Natural killer cell (primary cell): ENCODE measurements at regions not wholly inside any gene's neighbourhood (a gene's known extent, or its start where the extent isn't known, plus 50 kb on each side); places are given as distances from the start of the nearest gene placed in this dataset.

Source experiments
- ATAC-seq, 3 donors: fragments of 150-1000 bp in 2 of 3; fragments of 200-7000 bp in 1 of 3; cut with Tn5 transposase; 1 replicate in 1 of 3; 2 replicates in 2 of 3; pipeline ENCODE4 v1.10.0; 2021; ENCODE audit warnings: mild to moderate bottlenecking in 2 of 3, moderate library complexity in 2 of 3
- DNase-seq, 2 donors: peaks; one replicate each; pipeline versions ENCODE4 v3.0.0 to v3.0.0-alpha.2; 2013 to 2021; ENCODE audit warnings: mixed read lengths in 1 of 2
- H3K27ac ChIP-seq: one replicate; pipeline ENCODE4 v1.5.1; 2013; ENCODE audit warnings: mild to moderate bottlenecking, low read length
- H3K27me3 ChIP-seq: one replicate; pipeline ENCODE4 v1.6.1; 2013; ENCODE audit warnings: low read length; ENCODE audit not compliant: control insufficient read depth, insufficient read depth
- H3K36me3 ChIP-seq: one replicate; pipeline ENCODE4 v1.6.1; 2013; ENCODE audit warnings: low read length; ENCODE audit not compliant: control insufficient read depth, insufficient read depth
- H3K4me1 ChIP-seq: one replicate; pipeline ENCODE4 v1.6.1; 2013; ENCODE audit warnings: low read length; ENCODE audit not compliant: control insufficient read depth, insufficient read depth
- H3K4me3 ChIP-seq: one replicate; pipeline ENCODE4 v1.5.1; 2013; ENCODE audit warnings: low read length
- H3K9me3 ChIP-seq: one replicate; pipeline ENCODE4 v1.6.1; 2013; ENCODE audit warnings: low read length; ENCODE audit not compliant: control insufficient read depth, insufficient read depth
- H3K27ac Mint-ChIP-seq, 2 donors: one replicate each; pipeline ENCODE4 v1.8.0; 2022; ENCODE audit warnings: mild to moderate bottlenecking in 2 of 2, mixed read lengths in 2 of 2, moderate library complexity in 1 of 2
- H3K27me3 Mint-ChIP-seq, 2 donors: one replicate each; pipeline ENCODE4 v1.8.0; 2022; ENCODE audit warnings: low read depth in 2 of 2, mixed read lengths in 2 of 2
- H3K36me3 Mint-ChIP-seq: one replicate; pipeline ENCODE4 v1.8.0; 2022; ENCODE audit warnings: mixed read lengths
- H3K4me1 Mint-ChIP-seq, 2 donors: one replicate each; pipeline ENCODE4 v1.8.0; 2022; ENCODE audit warnings: mixed read lengths in 2 of 2
- H3K4me3 Mint-ChIP-seq: one replicate; pipeline ENCODE4 v1.8.0; 2022; ENCODE audit warnings: mild to moderate bottlenecking, moderate library complexity, mixed read lengths
- H3K9me3 Mint-ChIP-seq, 2 donors: one replicate each; pipeline ENCODE4 v1.8.0; 2022; ENCODE audit warnings: mixed read lengths in 2 of 2
- CTCF ChIP-seq: fragments of 200-600 bp; IDR thresholded peaks from one replicate; pipeline ENCODE4 v1.8.0; 2022; ENCODE audit warnings: antibody characterized with exemption
- WGBS: methylation state at CpG from one replicate; pipeline ENCODE4 v1.1.7; 2013; ENCODE audit warnings: missing lambda C conversion rate; ENCODE audit not compliant: insufficient coverage; 5-methylcytosine and 5-hydroxymethylcytosine counted together
- intact Hi-C: fragments of 100-400 bp; cut with micrococcal nuclease; formaldehyde crosslinking; loops from one replicate; pipeline ENCODE4 v1.14.2; 2022

- TF ChIP-seq CTCF, result no peak
- no peaks in the 10 kb centered on the region for H3K9me3 ChIP-seq
- H3K27me3 ChIP-seq, result no peaks in the 10 kb centered on the region
- intact Hi-C loops, result no loop called here
- DNase-seq (no peak), ATAC-seq (no peak)
- no peaks in the 10 kb centered on the region for H3K36me3 ChIP-seq
- H3K4me1 ChIP-seq, result no peaks in the 10 kb centered on the region
- no peak overlapping the region for H3K27ac Mint-ChIP-seq
- WGBS, result 59% methylated on average over 9 of the region's 12 CpGs
- H3K27ac ChIP-seq, result no peak overlapping the region
- no peaks in the 10 kb centered on the region for H3K27me3 Mint-ChIP-seq
- H3K4me3 Mint-ChIP-seq, result no peak overlapping the region
- H3K4me3 ChIP-seq, result no peak overlapping the region
- H3K9me3 Mint-ChIP-seq, result peaks cover 13 to 18% of the 10 kb centered on the region in 2 donors
- H3K4me1 Mint-ChIP-seq, result no peaks in the 10 kb centered on the region
- no peaks in the 10 kb centered on the region for H3K36me3 Mint-ChIP-seq
These were observed 366.6 kb upstream of the GRIA3 start for GRCh38 chrX:122817321-122817955.

DNA sequence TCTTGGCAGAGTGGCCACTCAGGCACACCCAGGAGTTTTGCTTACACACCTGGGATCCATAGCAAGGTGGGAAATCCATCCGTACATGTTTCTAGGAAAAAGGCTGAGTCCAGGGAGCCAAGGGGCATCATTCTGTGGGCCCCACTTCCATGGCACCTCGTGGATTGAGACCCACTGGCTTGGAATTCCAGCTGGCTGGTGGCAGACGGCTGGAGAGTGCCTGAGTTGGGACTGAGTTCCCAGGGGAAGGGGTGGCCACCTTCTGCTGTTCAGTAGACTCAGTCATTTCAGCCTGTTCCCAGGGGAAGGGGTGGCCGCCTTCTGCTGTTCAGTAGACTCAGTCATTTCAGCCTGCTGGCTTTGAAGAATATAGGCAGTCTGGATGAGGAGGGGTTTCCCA lies 366.0 kb upstream of the GRIA3 start:
- no peak for TF ChIP-seq CTCF
- H3K27me3 Mint-ChIP-seq, result no peaks in the 10 kb centered on the region

GRCh38 chrX:122833230-122833629 lies 350.8 kb upstream of the GRIA3 start:
- no peaks in the 10 kb centered on the region for H3K27me3 Mint-ChIP-seq
- Histone ChIP-seq H3K4me1 (no peaks in the 10 kb centered on the region), H3K27me3 (no peaks in the 10 kb centered on the region), H3K9me3 (no peaks in the 10 kb centered on the region), H3K27ac (no peak overlapping the region), H3K36me3 (no peaks in the 10 kb centered on the region), H3K4me3 (no peak overlapping the region)
- no peak for TF ChIP-seq CTCF
- 100% methylated on average over 2 of the region's 6 CpGs for WGBS
- no peak overlapping the region for H3K27ac Mint-ChIP-seq
- DNase-seq (no peak), ATAC-seq (no peak)
- H3K4me3 Mint-ChIP-seq, result no peak overlapping the region
- no peaks in the 10 kb centered on the region for H3K36me3 Mint-ChIP-seq
- peaks cover 4 to 13% of the 10 kb centered on the region in 2 donors for H3K9me3 Mint-ChIP-seq
- intact Hi-C loops, result no loop called here
- no peaks in the 10 kb centered on the region for H3K4me1 Mint-ChIP-seq

More for the DNA sequence above, 366.0 kb upstream of the GRIA3 start:
- Histone ChIP-seq H3K27me3 (no peaks in the 10 kb centered on the region), H3K27ac (no peak overlapping the region), H3K4me3 (no peak overlapping the region), H3K9me3 (no peaks in the 10 kb centered on the region), H3K4me1 (no peaks in the 10 kb centered on the region), H3K36me3 (no peaks in the 10 kb centered on the region)
- no peaks in the 10 kb centered on the region for H3K36me3 Mint-ChIP-seq
- 76% methylated on average over 4 of the region's 4 CpGs for WGBS
- no peak overlapping the region for H3K4me3 Mint-ChIP-seq
- DNase-seq, result no peak
- peaks cover 13 to 18% of the 10 kb centered on the region in 2 donors for H3K9me3 Mint-ChIP-seq
- no peaks in the 10 kb centered on the region for H3K4me1 Mint-ChIP-seq
- intact Hi-C loops, result no loop called here
- H3K27ac Mint-ChIP-seq, result no peak overlapping the region
- no peak for ATAC-seq

GRCh38 chrX:122835886-122836285 lies 348.2 kb upstream of the GRIA3 start:
- H3K36me3 Mint-ChIP-seq, result no peaks in the 10 kb centered on the region
- no peaks in the 10 kb centered on the region for H3K9me3 ChIP-seq
- no peaks in the 10 kb centered on the region for H3K27me3 Mint-ChIP-seq
- H3K4me1 ChIP-seq, result no peaks in the 10 kb centered on the region
- no peaks in the 10 kb centered on the region for H3K27me3 ChIP-seq
- H3K4me1 Mint-ChIP-seq, result no peaks in the 10 kb centered on the region
- DNase-seq (no peak), ATAC-seq (no peak)
- H3K4me3 Mint-ChIP-seq, result no peak overlapping the region
- intact Hi-C loops, result no loop called here
- H3K9me3 Mint-ChIP-seq, result peaks cover 5 to 11% of the 10 kb centered on the region in 2 donors
- H3K27ac Mint-ChIP-seq, result no peak overlapping the region
- no CpG with 5 or more reads among the region's 1 CpG for WGBS
- TF ChIP-seq CTCF, result no peak
- H3K36me3 ChIP-seq, result no peaks in the 10 kb centered on the region
- H3K27ac ChIP-seq, result no peak overlapping the region
- no peak overlapping the region for H3K4me3 ChIP-seq
